H4 (cell line): ENCODE measurements at regions not wholly inside any gene's neighbourhood (a gene's known extent, or its start where the extent isn't known, plus 50 kb on each side); places are given as distances from the start of the nearest gene placed in this dataset.
A peak's percentile ranks its signal among the peaks of the same experiment; 100 is the strongest.
"Not testable (repeated sequence)": the region's sequence is repeated elsewhere in the genome, so short reads cannot be mapped to it uniquely, and the experiment has no call there.

Experiments used
- DNase-seq: peaks from one replicate; pipeline ENCODE4 v3.0.0-alpha.2; 2015; ENCODE audit warnings: low spot score

GRCh38 chr4:156411531-156411930, 457.9 kb upstream of the CTSO start:
- no peak for DNase-seq

DNA sequence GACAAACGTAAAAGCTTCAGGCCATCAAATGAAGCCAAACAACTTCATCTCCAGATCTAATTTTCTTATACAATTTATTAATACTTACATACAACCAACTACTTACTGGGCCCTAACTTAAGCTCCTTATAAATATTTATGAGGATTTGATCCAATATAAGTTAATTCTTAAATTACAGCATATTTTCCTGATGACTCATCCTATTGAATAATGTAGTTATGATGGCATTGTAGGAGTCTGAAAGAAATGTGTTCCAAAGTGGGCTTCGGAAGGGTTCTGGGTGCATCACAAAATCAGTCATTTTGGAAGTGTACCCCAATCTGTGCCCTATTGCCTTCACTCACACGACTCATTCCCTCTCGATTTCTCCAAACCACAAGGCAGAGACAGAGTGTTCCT, 455.1 kb upstream of the CTSO start:
- DNase-seq, result no peak

- DNase-seq, result no peak
Observed at GRCh38 chr4:156401371-156401770, 447.7 kb upstream of the CTSO start.

DNA sequence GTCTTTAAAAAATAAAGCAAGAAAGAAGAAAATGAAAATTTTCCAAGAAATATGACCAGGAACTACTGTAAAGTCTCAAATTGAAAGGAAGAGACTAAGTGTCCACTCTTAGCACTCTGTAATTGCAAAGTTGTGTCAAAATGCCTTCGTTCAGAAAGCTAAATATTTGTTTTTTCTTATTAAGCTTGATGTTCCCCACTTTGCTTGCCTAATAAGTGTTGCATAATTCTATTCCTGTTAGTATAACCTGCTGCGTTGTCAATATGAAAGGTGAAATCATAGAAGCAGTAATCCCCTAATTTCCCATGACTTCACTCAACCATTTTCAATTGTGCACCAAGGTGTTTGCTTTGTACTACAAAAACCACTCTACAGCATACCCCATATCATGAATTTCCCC, 442.9 kb upstream of the CTSO start:
- DNase-seq, result no peak

GRCh38 chr4:156391325-156391653, 437.6 kb upstream of the CTSO start:
- DNase-seq, result no peak

GRCh38 chr4:156390599-156391324, 437.1 kb upstream of the CTSO start:
- no peak for DNase-seq

- no peak for DNase-seq
Observed at GRCh38 chr4:156388826-156389225, 435.2 kb upstream of the CTSO start.

DNA sequence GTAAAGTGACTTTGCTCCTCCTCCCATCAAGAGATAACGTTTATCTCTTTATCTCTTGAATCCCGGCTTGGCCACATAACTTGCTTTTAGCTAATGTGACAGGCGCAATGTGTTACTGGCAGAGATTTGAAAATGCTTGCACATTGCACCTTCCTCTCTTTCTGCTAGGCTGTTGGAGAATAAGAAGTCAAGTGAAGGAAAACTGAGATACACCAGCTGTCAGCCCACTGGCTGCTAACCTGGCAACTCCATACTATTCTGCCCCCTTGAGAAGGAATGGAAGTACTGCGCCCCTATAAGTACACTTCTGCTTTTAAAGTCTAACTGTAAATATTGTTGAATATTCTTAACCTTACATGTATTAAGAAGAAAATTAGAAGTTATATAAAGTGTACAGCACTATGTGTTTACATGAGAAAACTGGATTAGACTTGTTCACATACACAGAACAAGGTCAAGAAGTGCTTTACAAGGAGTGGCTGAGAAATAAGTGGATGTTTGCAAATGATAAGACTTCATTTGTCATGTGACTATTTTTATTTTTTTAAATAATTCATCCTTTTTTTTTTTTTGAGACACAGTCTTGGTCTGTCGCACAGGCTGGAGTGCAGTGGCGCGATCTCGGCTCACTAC, 424.5 kb upstream of the CTSO start:
- peak; percentile 40 for DNase-seq

DNA sequence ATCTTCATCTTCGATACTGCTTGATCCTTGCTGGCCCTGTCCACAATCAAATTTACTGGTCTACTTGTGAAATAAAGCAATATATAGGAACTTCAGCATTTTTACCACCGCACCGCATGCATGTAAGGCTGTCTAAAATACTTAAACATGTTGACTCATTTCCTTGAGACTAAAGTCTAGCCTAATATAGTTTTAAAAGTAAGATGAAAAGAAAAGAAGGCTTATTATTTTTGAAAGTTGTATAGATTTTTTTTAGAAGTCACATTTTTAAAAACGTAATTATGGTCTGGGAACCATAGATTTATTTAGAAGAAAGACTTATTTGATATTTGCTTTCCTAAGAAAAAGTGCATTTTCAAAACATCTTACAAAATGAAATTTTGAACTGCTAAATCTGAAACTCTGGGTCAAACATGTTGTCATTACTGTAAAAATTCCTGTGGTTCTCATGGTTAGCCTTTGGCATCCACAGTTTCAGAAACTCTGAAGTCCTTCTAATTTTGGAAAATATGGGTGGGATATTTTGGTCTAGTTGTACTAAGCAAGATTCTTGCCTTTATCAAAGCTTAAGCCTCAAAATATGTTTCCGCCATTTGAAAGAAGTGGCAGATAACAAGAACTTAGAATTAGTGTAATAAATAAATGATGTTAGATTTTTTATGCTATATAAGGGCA, 423.5 kb upstream of the CTSO start:
- peak; percentile 33 for DNase-seq

GRCh38 chr4:156374894-156375293, 421.2 kb upstream of the CTSO start:
- DNase-seq, result no peak

DNA sequence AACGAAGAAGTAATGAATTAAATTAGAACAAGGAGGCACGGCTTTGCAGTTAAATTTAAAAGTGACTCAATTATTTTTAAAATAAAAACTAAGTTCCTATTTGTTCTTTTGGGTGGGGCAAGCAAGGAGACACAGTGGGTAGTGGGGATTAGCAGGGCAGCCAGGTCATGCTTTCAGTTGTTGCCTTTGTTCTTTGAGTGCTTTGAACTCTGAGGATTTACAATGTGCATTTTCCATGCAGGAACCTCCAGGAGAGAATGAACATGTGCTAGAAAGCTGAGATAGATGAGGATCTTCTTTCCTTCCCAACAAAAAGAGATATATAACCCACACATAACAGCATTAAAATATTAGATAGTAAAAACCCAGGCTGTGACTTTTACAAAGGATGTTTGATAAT, 420.4 kb upstream of the CTSO start:
- DNase-seq, result no peak

DNA sequence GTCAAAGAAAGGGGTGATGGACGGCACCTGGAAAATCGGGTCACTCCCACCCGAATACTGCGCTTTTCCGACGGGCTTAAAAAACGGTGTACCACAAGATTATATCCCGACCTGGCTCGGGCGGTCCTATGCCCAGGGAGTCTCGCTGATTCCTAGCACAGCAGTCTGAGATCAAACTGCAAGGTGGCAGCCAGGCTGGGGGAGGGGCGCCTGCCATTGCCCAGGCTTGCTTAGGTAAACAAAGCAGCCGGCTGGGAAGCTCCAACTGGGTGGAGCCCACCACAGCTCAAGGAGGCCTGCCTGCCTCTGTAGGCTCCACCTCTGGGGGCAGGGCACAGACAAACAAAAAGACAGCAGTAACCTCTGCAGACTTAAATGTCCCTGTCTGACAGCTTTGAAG, 413.8 kb upstream of the CTSO start:
- not testable (repeated sequence) for DNase-seq

- peak; percentile 17 for DNase-seq
Observed at GRCh38 chr4:156362581-156362980, 408.9 kb upstream of the CTSO start.

- DNase-seq, result no peak
Observed at GRCh38 chr4:156347412-156348075, 393.9 kb upstream of the CTSO start.

DNA sequence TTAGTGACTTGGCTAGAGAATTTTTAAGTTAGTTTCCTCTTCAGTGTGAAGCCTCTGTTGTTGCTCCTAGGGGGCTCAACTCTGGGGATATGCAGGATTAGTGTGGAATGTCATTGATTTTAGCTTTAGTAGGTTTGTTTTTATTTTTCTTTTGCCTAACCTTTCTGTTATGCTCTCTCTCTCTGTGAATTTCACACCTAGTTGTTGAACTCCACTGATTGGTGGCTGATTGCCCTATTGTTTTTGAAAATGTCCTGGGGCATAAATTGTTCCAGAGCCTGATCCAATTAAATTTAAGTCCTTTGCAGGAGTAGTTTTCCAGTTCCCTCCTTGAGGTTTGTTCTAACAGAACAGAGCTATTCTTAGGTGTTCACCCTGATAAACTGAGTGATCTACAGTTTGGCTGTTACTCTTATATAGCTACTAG, 393.3 kb upstream of the CTSO start:
- no peak for DNase-seq

- DNase-seq, result no peak
Observed at GRCh38 chr4:156344397-156344796, 390.7 kb upstream of the CTSO start.

DNA sequence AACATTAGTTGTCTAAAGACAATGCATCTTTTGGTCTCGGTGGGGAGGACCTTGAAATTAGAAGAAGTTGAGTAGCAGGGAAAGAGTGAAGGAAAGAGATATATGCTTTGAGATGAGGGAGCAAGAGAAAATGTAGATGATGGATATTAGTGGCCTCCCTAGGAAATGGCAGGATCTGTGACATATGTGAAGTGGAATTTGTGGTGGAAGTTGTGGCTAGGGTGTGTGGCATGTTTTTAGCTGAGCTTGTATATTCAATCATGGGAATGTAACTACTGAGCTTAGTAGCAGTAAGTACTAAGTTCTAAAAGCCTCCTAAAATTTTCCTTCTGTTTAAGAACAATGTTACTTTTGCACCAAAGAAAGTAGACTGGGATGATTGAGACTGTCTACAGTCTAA, 382.8 kb upstream of the CTSO start:
- no peak for DNase-seq

DNA sequence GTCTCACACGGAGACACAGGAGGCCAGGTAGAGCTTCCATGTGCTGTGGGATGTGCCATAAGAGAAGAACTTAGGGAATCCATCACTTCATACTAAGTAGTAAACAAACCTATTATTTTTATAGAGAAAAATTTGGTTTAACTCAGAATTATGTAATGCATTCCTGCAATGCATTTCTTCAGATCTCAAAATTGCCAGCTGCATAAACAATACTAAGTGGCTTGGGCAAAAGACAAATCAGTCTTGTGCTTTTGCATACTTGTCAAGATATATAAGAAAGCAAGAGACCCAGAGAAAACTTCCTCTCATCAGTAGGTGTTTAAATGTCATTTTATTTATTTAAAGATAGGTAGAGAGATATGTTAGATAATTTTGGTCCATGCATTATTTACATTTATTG, 382.1 kb upstream of the CTSO start:
- DNase-seq, result no peak

DNA sequence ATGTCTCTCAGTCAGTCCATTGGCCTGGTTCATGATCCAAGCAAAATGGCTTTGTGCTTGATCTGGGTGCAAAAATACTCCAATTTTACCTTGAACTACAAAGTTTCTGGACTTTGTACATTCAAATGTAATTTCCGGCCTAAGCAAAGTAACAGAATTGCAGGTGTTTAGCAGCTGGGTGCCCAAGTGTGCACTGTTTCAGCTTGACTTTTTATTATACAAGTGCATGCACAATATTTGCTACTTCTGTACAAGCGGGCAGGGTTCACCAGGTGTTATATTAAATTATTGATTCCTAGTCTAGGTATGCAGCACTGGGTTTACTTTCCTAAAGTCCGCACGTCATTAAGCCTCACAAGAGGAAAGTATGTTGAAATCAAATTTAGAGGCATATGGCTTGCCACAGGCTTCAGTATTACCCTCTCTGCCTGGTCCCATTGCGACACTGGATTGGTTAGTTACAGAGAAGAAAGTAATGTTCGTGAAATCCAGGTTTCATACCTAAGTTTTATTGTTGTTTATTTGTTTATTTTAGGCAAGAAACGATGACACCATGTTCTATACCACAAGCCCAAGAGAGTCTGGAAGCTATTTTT, 376.9 kb upstream of the CTSO start:
- no peak for DNase-seq

GRCh38 chr4:156329779-156330178, 376.1 kb upstream of the CTSO start:
- no peak for DNase-seq

DNA sequence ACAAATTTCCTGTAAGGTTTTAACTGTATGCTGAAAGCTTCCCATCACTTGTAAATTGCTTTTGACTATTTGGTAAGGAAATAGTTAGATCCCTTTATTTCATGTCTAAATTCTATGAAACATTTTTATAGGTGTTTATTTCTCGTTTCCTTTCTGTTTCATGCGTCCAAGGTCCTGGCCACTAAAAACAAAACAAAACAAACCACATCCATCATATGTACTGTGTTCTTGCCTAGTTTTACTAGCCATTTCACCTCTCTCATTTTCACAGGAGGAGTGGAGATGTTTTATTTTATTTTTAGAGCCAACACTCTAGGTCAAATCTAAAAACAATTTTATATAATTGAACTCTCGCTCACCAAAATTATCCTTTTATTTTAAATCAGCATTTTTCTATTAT, 375.2 kb upstream of the CTSO start:
- DNase-seq, result peak; percentile 16

DNA sequence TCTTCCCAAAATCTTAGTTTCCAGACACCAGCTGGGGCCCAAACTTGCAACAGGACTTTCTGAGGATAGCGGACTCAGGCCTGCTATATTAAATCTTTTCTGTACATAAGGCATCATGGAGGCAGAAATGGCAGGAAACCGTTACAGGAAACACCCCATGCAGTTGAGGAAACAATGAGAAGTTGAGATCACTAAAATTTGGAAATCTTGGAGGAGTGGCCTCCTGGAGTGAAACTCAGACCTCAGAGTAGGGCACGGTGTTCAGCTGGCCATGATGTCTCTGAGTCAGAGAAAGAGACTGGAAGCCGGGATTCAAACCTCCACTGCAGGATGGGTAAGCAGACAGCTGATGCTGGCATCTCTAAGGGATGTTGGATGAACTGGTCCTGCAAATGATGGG, 372.6 kb upstream of the CTSO start:
- no peak for DNase-seq
